GM19467 (cell line): ENCODE measurements at regions not wholly inside any gene's neighbourhood (a gene's known extent, or its start where the extent isn't known, plus 50 kb on each side); places are given as distances from the start of the nearest gene placed in this dataset.

ENCODE experiments used
- ATAC-seq: cut with Tn5 transposase; IDR thresholded peaks from one replicate; pipeline ENCODE4 v1.9.1; 2021; ENCODE audit warnings: mild to moderate bottlenecking, moderate library complexity; ENCODE audit not compliant: unreplicated experiment

GRCh38 chr3:16048435-16049318, 125.8 kb upstream of the GALNT15 start:
- ATAC-seq: peak; percentile 95

GRCh38 chr3:16050641-16051467, 123.6 kb upstream of the GALNT15 start:
- ATAC-seq: no peak

GRCh38 chr3:16051691-16052090, 122.8 kb upstream of the GALNT15 start:
- no peak for ATAC-seq

GRCh38 chr3:16052964-16053363, 121.5 kb upstream of the GALNT15 start:
- ATAC-seq: no peak

- no peak for ATAC-seq
These were observed 120.7 kb upstream of the GALNT15 start for GRCh38 chr3:16053794-16054193.

- no peak for ATAC-seq
These were observed 118.8 kb upstream of the GALNT15 start for GRCh38 chr3:16055606-16056211.

GRCh38 chr3:16056217-16056616, 118.3 kb upstream of the GALNT15 start:
- ATAC-seq: no peak

GRCh38 chr3:16058521-16058920, 116.0 kb upstream of the GALNT15 start:
- ATAC-seq: no peak

- no peak for ATAC-seq
These were observed 115.4 kb upstream of the GALNT15 start for GRCh38 chr3:16059081-16059537.

- ATAC-seq: no peak
These were observed 114.6 kb upstream of the GALNT15 start for GRCh38 chr3:16059711-16060357.

- ATAC-seq: no peak
These were observed 114.1 kb upstream of the GALNT15 start for GRCh38 chr3:16060358-16060852.

- ATAC-seq: no peak
These were observed 113.5 kb upstream of the GALNT15 start for GRCh38 chr3:16060945-16061344.

GRCh38 chr3:16061491-16061890, 113.0 kb upstream of the GALNT15 start:
- no peak for ATAC-seq

GRCh38 chr3:16063603-16064002, 110.9 kb upstream of the GALNT15 start:
- no peak for ATAC-seq

- ATAC-seq: no peak
These were observed 109.7 kb upstream of the GALNT15 start for GRCh38 chr3:16064642-16065414.

GRCh38 chr3:16066545-16066944, 107.9 kb upstream of the GALNT15 start:
- no peak for ATAC-seq

- ATAC-seq: no peak
These were observed 107.5 kb upstream of the GALNT15 start for GRCh38 chr3:16066975-16067374.

GRCh38 chr3:16067837-16068471, 106.5 kb upstream of the GALNT15 start:
- ATAC-seq: no peak

GRCh38 chr3:16069149-16069922, 105.1 kb upstream of the GALNT15 start:
- ATAC-seq: no peak
